Ovary (tissue), 3 donors: ENCODE measurements at regions not wholly inside any gene's neighbourhood (a gene's known extent, or its start where the extent isn't known, plus 50 kb on each side); places are given as distances from the start of the nearest gene placed in this dataset.

Experiments
- POLR2A ChIP-seq: fragments of 450-650 bp; IDR thresholded peaks from one replicate; pipeline ENCODE4 v1.6.1; 2017; ENCODE audit warnings: antibody characterized with exemption, mild to moderate bottlenecking, moderate library complexity
- TF ChIP-seq, protein P1 (sequence below), 3 donors: fragments of 450-650 bp in 2 of 3; fragments of 200-600 bp in 1 of 3; IDR thresholded peaks; one replicate each; pipeline versions ENCODE4 v1.5.1 to v1.8.0; 2016 to 2022; ENCODE audit warnings: antibody characterized with exemption in 3 of 3, mild to moderate bottlenecking in 1 of 3
- donor health status: DM: no; HTN: no; CAD: no.

DNA sequence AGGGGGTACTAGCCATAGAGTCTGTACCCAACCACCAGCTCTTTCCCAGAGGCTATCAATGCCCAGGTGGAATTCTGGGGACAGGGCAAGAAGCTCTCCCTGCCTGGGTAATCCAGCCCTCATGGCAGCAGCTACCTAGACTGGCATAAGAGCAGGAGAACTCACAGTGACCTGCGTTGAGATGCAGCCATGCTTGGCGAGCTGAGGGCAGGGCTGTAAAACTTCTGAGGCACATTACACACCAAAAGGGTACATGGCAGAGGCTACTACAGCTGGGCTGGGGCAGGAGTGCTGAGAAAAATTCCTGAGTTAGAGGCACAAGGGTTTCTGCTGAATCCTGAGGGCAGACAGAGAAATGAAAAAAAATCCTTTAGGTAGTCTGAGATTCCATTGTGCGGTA is 927.9 kb upstream of the B3GALT2 start:
- TF ChIP-seq, protein P1, sequence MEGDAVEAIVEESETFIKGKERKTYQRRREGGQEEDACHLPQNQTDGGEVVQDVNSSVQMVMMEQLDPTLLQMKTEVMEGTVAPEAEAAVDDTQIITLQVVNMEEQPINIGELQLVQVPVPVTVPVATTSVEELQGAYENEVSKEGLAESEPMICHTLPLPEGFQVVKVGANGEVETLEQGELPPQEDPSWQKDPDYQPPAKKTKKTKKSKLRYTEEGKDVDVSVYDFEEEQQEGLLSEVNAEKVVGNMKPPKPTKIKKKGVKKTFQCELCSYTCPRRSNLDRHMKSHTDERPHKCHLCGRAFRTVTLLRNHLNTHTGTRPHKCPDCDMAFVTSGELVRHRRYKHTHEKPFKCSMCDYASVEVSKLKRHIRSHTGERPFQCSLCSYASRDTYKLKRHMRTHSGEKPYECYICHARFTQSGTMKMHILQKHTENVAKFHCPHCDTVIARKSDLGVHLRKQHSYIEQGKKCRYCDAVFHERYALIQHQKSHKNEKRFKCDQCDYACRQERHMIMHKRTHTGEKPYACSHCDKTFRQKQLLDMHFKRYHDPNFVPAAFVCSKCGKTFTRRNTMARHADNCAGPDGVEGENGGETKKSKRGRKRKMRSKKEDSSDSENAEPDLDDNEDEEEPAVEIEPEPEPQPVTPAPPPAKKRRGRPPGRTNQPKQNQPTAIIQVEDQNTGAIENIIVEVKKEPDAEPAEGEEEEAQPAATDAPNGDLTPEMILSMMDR (IDR thresholded peaks at IDR 0.05): no peak
- no peak for TF ChIP-seq POLR2A
